ENCODE measurements at regions not wholly inside any gene's neighbourhood (a gene's known extent, or its start where the extent isn't known, plus 50 kb on each side); places are given as distances from the start of the nearest gene placed in this dataset.
"Not testable (repeated sequence)": the region's sequence is repeated elsewhere in the genome, so short reads cannot be mapped to it uniquely, and the experiment has no call there.

- intact Hi-C loops (cut with micrococcal nuclease), result no loop called here
Observed at GRCh38 chr10:91002656-91003055, 81.8 kb upstream of the ANKRD1 start.

GRCh38 chr10:91003379-91003778, 82.5 kb upstream of the ANKRD1 start:
- intact Hi-C loops (cut with micrococcal nuclease), result not testable (repeated sequence)

GRCh38 chr10:91005276-91005675, 84.4 kb upstream of the ANKRD1 start:
- intact Hi-C loops (cut with micrococcal nuclease), result loop anchor here (5.0 kb wide), 2 partner anchors 137 to 382 kb away; no protein-coding TSS in a partner anchor

- intact Hi-C loops (cut with micrococcal nuclease), result loop anchor here (1.0 to 5.0 kb wide), 10 partner anchors 83 to 629 kb away; partner anchors contain the start of gene HECTD2
Observed at GRCh38 chr10:91006001-91006751, 85.3 kb upstream of the ANKRD1 start.

- intact Hi-C loops (cut with micrococcal nuclease), result loop anchor here (1.0 to 5.0 kb wide), 12 partner anchors 27 to 628 kb away; partner anchors contain the start of gene HECTD2
Observed at GRCh38 chr10:91006752-91007346, 86.0 kb upstream of the ANKRD1 start.

- intact Hi-C loops (cut with micrococcal nuclease), result loop anchor here (1.0 to 5.0 kb wide), 7 partner anchors 27 to 403 kb away; partner anchors contain the start of gene HECTD2
Observed at GRCh38 chr10:91007655-91008054, 86.8 kb upstream of the ANKRD1 start.

- intact Hi-C loops (cut with micrococcal nuclease), result loop anchor here (5.0 kb wide), 2 partner anchors 133 to 378 kb away; no protein-coding TSS in a partner anchor
Observed at GRCh38 chr10:91009121-91009520, 88.2 kb upstream of the ANKRD1 start.

- intact Hi-C loops (cut with micrococcal nuclease), result no loop called here
Observed at GRCh38 chr10:91010952-91011351, 90.1 kb upstream of the ANKRD1 start.

GRCh38 chr10:91012502-91012901, 91.6 kb upstream of the ANKRD1 start:
- intact Hi-C loops (cut with micrococcal nuclease), result no loop called here

GRCh38 chr10:91013985-91014384, 93.1 kb upstream of the ANKRD1 start:
- intact Hi-C loops (cut with micrococcal nuclease), result no loop called here

GRCh38 chr10:91017198-91017597, 96.3 kb upstream of the ANKRD1 start:
- intact Hi-C loops (cut with micrococcal nuclease), result no loop called here

- intact Hi-C loops (cut with micrococcal nuclease), result no loop called here
Observed at GRCh38 chr10:91021901-91022300, 101.0 kb upstream of the ANKRD1 start.

- intact Hi-C loops (cut with micrococcal nuclease), result no loop called here
Observed at GRCh38 chr10:91022390-91022789, 101.5 kb upstream of the ANKRD1 start.

- intact Hi-C loops (cut with micrococcal nuclease), result no loop called here
Observed at GRCh38 chr10:91022924-91023699, 102.2 kb upstream of the ANKRD1 start.

- intact Hi-C loops (cut with micrococcal nuclease), result no loop called here
Observed at GRCh38 chr10:91023700-91024398, 103.0 kb upstream of the ANKRD1 start.

GRCh38 chr10:91024541-91024940, 103.7 kb upstream of the ANKRD1 start:
- intact Hi-C loops (cut with micrococcal nuclease), result no loop called here

GRCh38 chr10:91032611-91033206, 111.8 kb upstream of the ANKRD1 start:
- intact Hi-C loops (cut with micrococcal nuclease), result no loop called here

GRCh38 chr10:91033324-91033950, 112.5 kb upstream of the ANKRD1 start:
- intact Hi-C loops (cut with micrococcal nuclease), result no loop called here

GRCh38 chr10:91034042-91034441, 113.2 kb upstream of the ANKRD1 start:
- intact Hi-C loops (cut with micrococcal nuclease), result loop anchor here (1.0 kb wide), 1 partner anchor 27 kb away; no protein-coding TSS in a partner anchor

GRCh38 chr10:91034494-91035159, 113.7 kb upstream of the ANKRD1 start:
- intact Hi-C loops (cut with micrococcal nuclease), result loop anchor here (1.0 kb wide), 1 partner anchor 27 kb away; no protein-coding TSS in a partner anchor

Data from T-helper 2 cell treated with Interferon-gamma antibody and Interleukin-4, amounts not matched to agents 100 ng/mL and 5 ng/mL, for 36 hours (primary cell).